Calu3 (cell line): ENCODE measurements at regions not wholly inside any gene's neighbourhood (a gene's known extent, or its start where the extent isn't known, plus 50 kb on each side); places are given as distances from the start of the nearest gene placed in this dataset.

Experiments
- BruUV-seq: library from RNA; stranded (reverse); fragments of 400-500 nt; replicated peaks from 2 replicates; lab custom pipeline; 2021; lab: Mats Ljungman, UMichigan
- CTCF ChIA-PET: fragments of 300-600 bp; sonication (Branson Sonifier 250); formaldehyde crosslinking; loops from one replicate; lab custom pipeline; 2022; ENCODE audit warnings: antibody characterized with exemption; lab: Charles Lee
- DNase-seq: peaks from one replicate; pipeline ENCODE4 v3.0.0; 2022
- H3K27ac Mint-ChIP-seq: one replicate; pipeline ENCODE4 v1.8.0; 2022; ENCODE audit warnings: mixed read lengths; ENCODE audit not compliant: unreplicated experiment
- H3K27me3 Mint-ChIP-seq: one replicate; pipeline ENCODE4 v1.8.0; 2022; ENCODE audit warnings: mixed read lengths; ENCODE audit not compliant: unreplicated experiment
- H3K36me3 Mint-ChIP-seq: one replicate; pipeline ENCODE4 v1.8.0; 2022; ENCODE audit warnings: mild to moderate bottlenecking, moderate library complexity, mixed read lengths; ENCODE audit not compliant: insufficient read depth, unreplicated experiment
- H3K4me1 Mint-ChIP-seq: one replicate; pipeline ENCODE4 v1.8.0; 2022; ENCODE audit warnings: mild to moderate bottlenecking, low read depth, mixed read lengths; ENCODE audit not compliant: unreplicated experiment
- H3K4me3 Mint-ChIP-seq: one replicate; pipeline ENCODE4 v1.8.0; 2022; ENCODE audit warnings: mild to moderate bottlenecking, low read depth, moderate library complexity, mixed read lengths; ENCODE audit not compliant: unreplicated experiment
- H3K9me3 Mint-ChIP-seq: one replicate; pipeline ENCODE4 v1.8.0; 2022; ENCODE audit warnings: low read depth, mixed read lengths; ENCODE audit not compliant: unreplicated experiment
- CTCF ChIP-seq: fragments of 200-600 bp; IDR thresholded peaks from one replicate; pipeline ENCODE4 v1.8.0; 2022; ENCODE audit warnings: antibody characterized with exemption; ENCODE audit not compliant: unreplicated experiment
- intact Hi-C: fragments of 100-400 bp; cut with micrococcal nuclease; formaldehyde crosslinking; loops from one replicate; pipeline ENCODE4 v1.10.0; 2022; ENCODE audit not compliant: unreplicated experiment

DNA sequence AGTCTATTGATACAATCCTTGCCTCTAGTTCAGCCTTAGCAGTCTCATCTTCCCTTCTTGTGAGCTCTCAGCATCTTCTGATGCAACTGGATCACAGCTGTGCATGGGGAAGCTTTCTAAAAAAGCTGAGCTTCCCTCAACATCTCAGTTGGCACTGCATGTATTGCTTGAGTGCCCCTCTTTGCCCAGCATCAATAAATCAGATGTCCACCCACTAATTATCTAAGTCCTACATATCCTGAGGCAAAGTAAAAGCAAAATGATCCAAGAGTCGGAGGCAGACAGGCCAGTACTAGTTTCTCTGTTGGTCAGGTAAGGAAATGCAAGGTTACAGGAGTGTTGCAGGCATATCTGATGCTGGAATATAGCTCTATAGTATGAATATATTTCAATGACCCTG lies 334.5 kb upstream of the NCAM1 start:
- intact Hi-C loops: no loop called here
- H3K27ac Mint-ChIP-seq: no peak overlapping the region
- H3K4me3 Mint-ChIP-seq: no peak overlapping the region
- H3K36me3 Mint-ChIP-seq: no peaks in the 10 kb centered on the region
- peaks cover 24% of the 10 kb centered on the region for H3K4me1 Mint-ChIP-seq
- no peaks in the 10 kb centered on the region for H3K9me3 Mint-ChIP-seq
- no peak for TF ChIP-seq CTCF
- no peak for DNase-seq
- CTCF ChIA-PET: interaction anchor here (0.6 kb wide), 1 partner anchor 208 kb away, joined by 6 read pairs; no protein-coding TSS in a partner anchor
- no peaks in the 10 kb centered on the region for H3K27me3 Mint-ChIP-seq
- no TSS peak for BruUV-seq

- intact Hi-C loops: no loop called here
- CTCF ChIA-PET: interaction anchor here (0.6 kb wide), 1 partner anchor 515 kb away, joined by 4 read pairs; no protein-coding TSS in a partner anchor
- DNase-seq: no peak
Measured at GRCh38 chr11:112627588-112628045, 333.6 kb upstream of the NCAM1 start.

GRCh38 chr11:112628676-112629075 lies 332.5 kb upstream of the NCAM1 start:
- TF ChIP-seq CTCF: no peak
- no TSS peak for BruUV-seq
- DNase-seq: no peak
- H3K27me3 Mint-ChIP-seq: no peaks in the 10 kb centered on the region
- H3K4me1 Mint-ChIP-seq: peaks cover 39% of the 10 kb centered on the region
- no peaks in the 10 kb centered on the region for H3K9me3 Mint-ChIP-seq
- CTCF ChIA-PET: no interaction called here
- intact Hi-C loops: no loop called here
- no peaks in the 10 kb centered on the region for H3K36me3 Mint-ChIP-seq
- H3K4me3 Mint-ChIP-seq: no peak overlapping the region
- H3K27ac Mint-ChIP-seq: no peak overlapping the region

More at GRCh38 chr11:112627588-112628045, 333.6 kb upstream of the NCAM1 start:
- no TSS peak for BruUV-seq
- Mint-ChIP-seq H3K27me3 (no peaks in the 10 kb centered on the region), H3K9me3 (no peaks in the 10 kb centered on the region), H3K4me1 (peaks cover 28% of the 10 kb centered on the region), H3K4me3 (no peak overlapping the region), H3K36me3 (no peaks in the 10 kb centered on the region), H3K27ac (no peak overlapping the region)
- TF ChIP-seq CTCF: no peak

DNA sequence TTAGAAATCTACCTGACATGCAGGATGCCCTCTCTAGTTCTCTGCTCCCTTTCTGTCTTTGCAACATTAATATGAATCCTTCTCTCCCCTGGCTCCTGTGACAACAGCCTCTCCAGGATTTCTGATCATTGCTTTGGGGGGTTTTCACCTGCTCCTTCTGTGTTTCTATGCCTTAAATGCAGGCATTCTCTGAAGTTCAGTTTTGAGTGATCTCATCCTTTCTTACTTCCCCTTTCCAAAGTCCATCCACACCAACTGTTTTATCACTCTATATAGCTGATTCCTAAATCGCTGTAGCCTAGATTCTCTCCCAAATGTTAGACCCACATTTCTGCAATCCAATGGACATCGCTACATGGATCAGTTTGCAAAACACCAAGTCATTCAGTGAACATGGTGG lies 330.7 kb upstream of the NCAM1 start:
- H3K27ac Mint-ChIP-seq: no peak overlapping the region
- H3K4me1 Mint-ChIP-seq: peaks cover 40% of the 10 kb centered on the region
- no peak for DNase-seq
- intact Hi-C loops: no loop called here
- no peaks in the 10 kb centered on the region for H3K9me3 Mint-ChIP-seq
- no peaks in the 10 kb centered on the region for H3K27me3 Mint-ChIP-seq
- H3K36me3 Mint-ChIP-seq: no peaks in the 10 kb centered on the region
- TF ChIP-seq CTCF: no peak
- H3K4me3 Mint-ChIP-seq: no peak overlapping the region
- no TSS peak for BruUV-seq
- CTCF ChIA-PET: no interaction called here
